ENCODE measurements at regions not wholly inside any gene's neighbourhood (a gene's known extent, or its start where the extent isn't known, plus 50 kb on each side); places are given as distances from the start of the nearest gene placed in this dataset.

GRCh38 chr9:135029871-135030565, 57.5 kb upstream of the OLFM1 start:
- Histone ChIP-seq H3K27me3 (peaks cover 22% of the 10 kb centered on the region), H3K36me3 (no peaks in the 10 kb centered on the region), H3K4me3 (no peak overlapping the region), H3K9me3 (no peaks in the 10 kb centered on the region), H3K27ac (no peak overlapping the region), H3K4me1 (peaks cover 6% of the 10 kb centered on the region)
- no peak for DNase-seq (ENCODE audit: low spot score in 2 of 2)
- 53% methylated on average over 16 of the region's 19 CpGs for WGBS
- TF ChIP-seq POLR2A (IDR thresholded peaks at IDR 0.05): no peak
- no peak for TF ChIP-seq POLR2AphosphoS5 (IDR thresholded peaks at IDR 0.05)
- no peak for TF ChIP-seq CTCF (IDR thresholded peaks at IDR 0.05)
- TF ChIP-seq EP300 (IDR thresholded peaks at IDR 0.05): no peak

- DNase-seq (ENCODE audit: low spot score in 2 of 2): no peak
- no peak for TF ChIP-seq POLR2AphosphoS5 (IDR thresholded peaks at IDR 0.05)
- TF ChIP-seq POLR2A (IDR thresholded peaks at IDR 0.05): no peak
- TF ChIP-seq EP300 (IDR thresholded peaks at IDR 0.05): no peak
- TF ChIP-seq CTCF (IDR thresholded peaks at IDR 0.05): no peak
- 50% methylated on average over 5 of the region's 16 CpGs for WGBS
- peaks cover 6% of the 10 kb centered on the region for H3K4me1 ChIP-seq
- no peak overlapping the region for H3K4me3 ChIP-seq
- H3K27ac ChIP-seq: no peak overlapping the region
- H3K36me3 ChIP-seq: no peaks in the 10 kb centered on the region
- peaks cover 22% of the 10 kb centered on the region for H3K27me3 ChIP-seq
- no peaks in the 10 kb centered on the region for H3K9me3 ChIP-seq
Measured at GRCh38 chr9:135030566-135031226, 56.8 kb upstream of the OLFM1 start.

- 88% methylated on average over 13 of the region's 13 CpGs for WGBS
- no peak overlapping the region for H3K27ac ChIP-seq
- TF ChIP-seq POLR2A (IDR thresholded peaks at IDR 0.05) (no peak), CTCF (IDR thresholded peaks at IDR 0.05) (no peak), POLR2AphosphoS5 (IDR thresholded peaks at IDR 0.05) (no peak), EP300 (IDR thresholded peaks at IDR 0.05) (no peak)
- no peaks in the 10 kb centered on the region for H3K36me3 ChIP-seq
- H3K27me3 ChIP-seq: peaks cover 29% of the 10 kb centered on the region
- H3K4me1 ChIP-seq: peaks cover 6% of the 10 kb centered on the region
- no peaks in the 10 kb centered on the region for H3K9me3 ChIP-seq
- H3K4me3 ChIP-seq: no peak overlapping the region
- DNase-seq (ENCODE audit: low spot score in 2 of 2): peak in 1 of 2 donors; percentile 60
Measured at GRCh38 chr9:135032041-135032835, 55.2 kb upstream of the OLFM1 start.

GRCh38 chr9:135032868-135033460, 54.5 kb upstream of the OLFM1 start:
- Histone ChIP-seq H3K27me3 (peaks cover 36% of the 10 kb centered on the region), H3K9me3 (no peaks in the 10 kb centered on the region), H3K4me1 (peaks cover 6% of the 10 kb centered on the region), H3K27ac (no peak overlapping the region), H3K36me3 (no peaks in the 10 kb centered on the region), H3K4me3 (no peak overlapping the region)
- WGBS: 88% methylated on average over 22 of the region's 22 CpGs
- DNase-seq (ENCODE audit: low spot score in 2 of 2): peak; percentile 40 to 65
- no peak for TF ChIP-seq CTCF (IDR thresholded peaks at IDR 0.05)
- TF ChIP-seq POLR2AphosphoS5 (IDR thresholded peaks at IDR 0.05): no peak
- no peak for TF ChIP-seq EP300 (IDR thresholded peaks at IDR 0.05)
